GM19372 (cell line): ENCODE measurements at regions not wholly inside any gene's neighbourhood (a gene's known extent, or its start where the extent isn't known, plus 50 kb on each side); places are given as distances from the start of the nearest gene placed in this dataset.

ENCODE experiments used
- ATAC-seq: cut with Tn5 transposase; IDR thresholded peaks from one replicate; pipeline ENCODE4 v1.9.1; 2021; ENCODE audit warnings: mild to moderate bottlenecking, low read depth, moderate library complexity; ENCODE audit not compliant: unreplicated experiment

DNA sequence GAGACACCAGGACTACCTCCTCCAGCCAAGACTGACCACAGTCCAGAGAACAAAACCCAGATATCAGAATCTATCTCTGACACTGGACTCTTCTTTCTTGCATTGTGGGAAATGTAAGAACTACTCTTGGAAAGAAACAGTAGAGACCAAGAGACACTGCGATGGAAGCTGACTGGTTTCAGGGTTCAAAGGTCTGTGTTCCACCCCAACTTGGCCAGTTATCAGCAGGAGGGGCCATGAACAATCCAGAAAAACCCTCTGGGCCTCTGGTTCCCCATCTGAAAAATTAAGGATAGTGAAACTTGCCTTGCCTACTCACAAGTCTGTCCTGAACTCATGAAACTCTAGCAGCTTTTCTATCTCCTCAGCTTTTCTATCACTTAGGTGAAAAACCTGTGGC lies 166.5 kb downstream of the SUCLG1 start:
- ATAC-seq: no peak

DNA sequence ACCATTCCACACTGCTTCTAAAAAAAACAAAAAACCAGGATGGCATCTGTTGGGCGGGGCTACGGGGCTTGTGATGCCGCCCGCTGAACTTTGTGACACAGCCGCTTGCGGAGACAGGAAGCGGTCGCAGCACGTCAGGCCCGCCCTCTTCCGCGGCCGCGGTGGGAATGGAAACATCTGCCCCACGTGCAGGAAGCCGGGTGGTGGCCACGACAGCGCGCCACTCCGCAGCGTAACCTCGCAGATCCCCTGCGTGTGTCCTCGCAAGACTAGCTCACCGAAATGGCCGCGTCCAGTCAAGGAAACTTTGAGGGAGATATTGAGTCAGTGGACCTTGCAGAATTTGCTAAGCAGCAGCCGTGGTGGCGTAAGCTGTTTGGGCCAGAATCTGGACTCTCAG lies 168.5 kb downstream of the SUCLG1 start:
- ATAC-seq: no peak

- ATAC-seq: no peak
Observed at GRCh38 chr2:84288293-84288692, 170.8 kb downstream of the SUCLG1 start.

DNA sequence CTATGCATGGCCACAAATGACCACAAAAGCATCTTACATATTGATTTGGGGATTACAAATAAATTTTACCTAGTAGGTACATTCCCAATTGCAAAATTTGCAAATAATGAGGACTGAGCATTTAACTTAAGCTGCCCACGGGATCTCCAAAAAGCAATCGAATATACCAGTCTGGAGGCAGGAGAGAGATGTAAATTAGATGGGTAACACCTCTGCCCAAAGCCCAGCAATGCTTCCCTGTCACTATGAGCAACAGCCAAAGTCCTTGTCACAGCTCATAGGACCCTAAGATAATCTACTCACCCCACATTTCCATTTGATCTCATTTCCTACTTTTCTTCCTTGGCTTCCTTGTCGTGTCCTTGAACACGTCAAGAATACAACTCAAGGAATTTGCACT lies 172.2 kb downstream of the SUCLG1 start:
- ATAC-seq: no peak

DNA sequence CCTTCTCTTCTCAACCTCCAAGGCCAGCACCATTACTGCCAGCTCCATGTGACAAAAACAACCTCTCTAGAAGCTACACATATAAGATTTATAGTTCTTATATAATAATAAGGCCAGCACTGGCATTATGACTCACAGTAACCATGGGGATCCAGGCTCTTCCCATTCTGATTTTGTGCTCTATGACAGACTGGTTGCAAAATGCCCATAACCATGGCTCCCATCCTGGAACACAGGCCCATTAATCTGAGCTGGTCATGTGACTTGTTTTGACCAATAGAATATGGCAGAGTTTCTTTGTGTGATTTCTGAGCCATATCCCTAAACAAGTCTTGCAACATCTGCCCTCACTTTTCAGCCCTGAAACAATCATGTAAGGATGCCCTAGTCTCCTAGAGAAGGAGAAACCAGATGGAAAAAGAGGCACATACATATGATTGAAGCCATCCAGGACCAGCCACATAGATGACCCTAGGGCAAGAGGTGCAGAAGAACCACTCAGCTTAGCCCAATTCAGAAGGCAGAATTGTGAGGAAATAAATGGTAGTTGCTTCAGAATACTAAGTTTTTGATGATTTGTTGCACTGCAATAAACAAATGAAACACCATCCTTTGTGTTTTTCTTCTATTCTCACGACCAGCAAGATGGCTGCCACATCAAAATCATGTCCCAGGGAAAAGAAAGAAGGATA lies 173.9 kb downstream of the SUCLG1 start:
- no peak for ATAC-seq

- no peak for ATAC-seq
Observed at GRCh38 chr2:84283506-84283905, 175.6 kb downstream of the SUCLG1 start.

DNA sequence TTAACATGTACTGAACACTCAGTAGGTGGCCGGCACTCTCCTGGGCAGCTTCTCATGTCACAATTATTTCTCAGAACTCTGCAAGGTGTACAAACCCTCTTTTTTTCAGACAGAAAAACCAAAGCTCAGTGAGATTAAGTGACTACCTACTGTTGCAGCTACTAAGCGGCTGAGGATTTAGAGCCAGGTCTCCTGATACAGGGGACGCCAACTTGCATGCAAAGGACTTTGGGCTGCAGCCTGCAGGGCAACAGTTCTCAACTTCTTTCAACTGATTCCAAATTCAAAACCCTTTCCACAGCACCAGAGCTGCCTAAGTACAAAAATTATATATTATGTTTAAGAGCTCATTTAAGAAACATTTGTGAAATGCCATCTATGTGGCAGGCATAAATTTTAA lies 177.6 kb downstream of the SUCLG1 start:
- no peak for ATAC-seq

GRCh38 chr2:84280873-84281272 lies 178.2 kb downstream of the SUCLG1 start:
- ATAC-seq: no peak

- ATAC-seq: no peak
Observed at GRCh38 chr2:84278386-84278785, 180.7 kb downstream of the SUCLG1 start.

DNA sequence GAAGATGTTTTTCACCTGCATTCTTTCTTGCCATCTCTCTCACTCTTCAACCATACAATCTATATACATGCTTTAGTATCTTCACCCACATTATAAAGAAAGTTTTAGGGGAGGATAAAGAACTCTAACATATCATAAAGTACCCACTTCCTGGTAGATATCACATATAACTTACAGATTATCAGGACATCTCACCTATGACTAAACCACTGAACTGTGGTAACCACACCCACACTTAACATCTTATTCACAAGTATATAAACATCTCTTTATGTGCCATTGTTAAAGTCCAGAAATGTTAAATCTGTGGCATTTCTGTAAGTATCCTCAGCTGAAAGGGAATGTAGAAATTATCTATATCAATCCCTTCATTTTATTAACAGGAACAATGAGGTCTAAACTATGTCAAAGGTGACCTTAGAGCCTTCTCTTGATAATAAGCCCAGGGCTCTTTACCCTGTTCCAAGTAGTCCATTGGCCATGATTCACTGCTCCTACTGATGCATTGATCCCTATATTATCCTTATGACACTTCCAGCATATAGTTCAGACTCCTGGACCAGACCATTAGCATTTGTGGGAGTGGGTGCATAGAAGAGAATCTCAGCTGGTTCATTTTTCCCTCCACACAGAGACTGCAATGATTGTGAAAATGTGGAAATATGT lies 182.4 kb downstream of the SUCLG1 start:
- ATAC-seq: no peak

- ATAC-seq: no peak
Observed at GRCh38 chr2:84273406-84273805, 185.7 kb downstream of the SUCLG1 start.

GRCh38 chr2:84271977-84272376 lies 187.1 kb downstream of the SUCLG1 start:
- ATAC-seq: no peak

- no peak for ATAC-seq
Observed at GRCh38 chr2:84257831-84258230, 201.2 kb downstream of the SUCLG1 start.

GRCh38 chr2:84251651-84252302 lies 207.3 kb downstream of the SUCLG1 start:
- ATAC-seq: no peak

- no peak for ATAC-seq
Observed at GRCh38 chr2:84249140-84249539, 209.9 kb downstream of the SUCLG1 start.

GRCh38 chr2:84247532-84247931 lies 211.5 kb downstream of the SUCLG1 start:
- no peak for ATAC-seq

- no peak for ATAC-seq
Observed at GRCh38 chr2:84243788-84244733, 215.0 kb downstream of the SUCLG1 start.

- ATAC-seq: no peak
Observed at GRCh38 chr2:84238907-84239306, 220.2 kb downstream of the SUCLG1 start.

- no peak for ATAC-seq
Observed at GRCh38 chr2:84236288-84236687, 222.8 kb downstream of the SUCLG1 start.

DNA sequence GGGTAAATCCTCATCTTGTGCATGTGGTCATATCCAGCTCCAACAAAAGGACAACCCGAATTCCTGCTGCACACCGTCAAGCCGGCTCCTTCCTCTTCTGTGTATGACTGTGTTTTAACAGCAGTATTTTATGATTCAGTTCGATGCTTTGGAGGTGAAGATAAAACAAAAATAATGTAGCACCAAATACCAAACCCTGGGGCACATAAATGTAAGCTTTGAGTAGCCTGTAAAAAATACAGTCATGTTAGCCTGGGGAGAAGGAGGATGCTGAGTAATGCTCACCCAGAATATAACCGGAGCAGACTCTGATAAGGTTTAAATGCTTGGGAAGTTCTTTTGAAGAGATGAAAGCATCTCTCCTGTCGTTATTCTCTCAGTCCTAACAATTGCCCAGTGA lies 225.0 kb downstream of the SUCLG1 start:
- no peak for ATAC-seq

GRCh38 chr2:84231478-84231877 lies 227.6 kb downstream of the SUCLG1 start:
- ATAC-seq: no peak
